ENCODE measurements at regions not wholly inside any gene's neighbourhood (a gene's known extent, or its start where the extent isn't known, plus 50 kb on each side); places are given as distances from the start of the nearest gene placed in this dataset.
"Not testable (repeated sequence)": the region's sequence is repeated elsewhere in the genome, so short reads cannot be mapped to it uniquely, and the experiment has no call there.

GRCh38 chr1:193905288-193906085 is 719.1 kb upstream of the B3GALT2 start:
- DNase-seq (ENCODE audit: low spot score), result no peak

DNA sequence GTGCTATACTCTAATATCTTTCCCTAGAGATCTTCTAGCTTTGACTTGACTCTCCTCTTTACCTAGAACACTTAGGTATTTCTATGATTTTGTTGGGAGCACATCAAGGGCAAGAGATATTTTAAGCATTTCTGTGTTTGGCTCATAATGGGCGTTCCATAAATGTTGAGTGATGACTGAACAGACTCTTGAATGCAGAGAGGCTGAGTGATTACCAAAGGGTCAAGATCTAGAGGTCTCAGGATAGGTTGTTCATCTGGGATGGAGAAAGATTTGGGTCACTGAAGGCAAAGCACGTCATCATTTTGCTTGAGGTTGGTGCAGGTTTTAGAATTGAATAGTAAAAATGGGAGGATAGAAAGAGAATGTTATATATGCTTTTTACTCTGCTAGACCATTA is 705.4 kb upstream of the B3GALT2 start:
- DNase-seq (ENCODE audit: low spot score), result no peak

- no peak for DNase-seq (ENCODE audit: low spot score)
Measured at GRCh38 chr1:193890935-193891334, 704.5 kb upstream of the B3GALT2 start.

DNA sequence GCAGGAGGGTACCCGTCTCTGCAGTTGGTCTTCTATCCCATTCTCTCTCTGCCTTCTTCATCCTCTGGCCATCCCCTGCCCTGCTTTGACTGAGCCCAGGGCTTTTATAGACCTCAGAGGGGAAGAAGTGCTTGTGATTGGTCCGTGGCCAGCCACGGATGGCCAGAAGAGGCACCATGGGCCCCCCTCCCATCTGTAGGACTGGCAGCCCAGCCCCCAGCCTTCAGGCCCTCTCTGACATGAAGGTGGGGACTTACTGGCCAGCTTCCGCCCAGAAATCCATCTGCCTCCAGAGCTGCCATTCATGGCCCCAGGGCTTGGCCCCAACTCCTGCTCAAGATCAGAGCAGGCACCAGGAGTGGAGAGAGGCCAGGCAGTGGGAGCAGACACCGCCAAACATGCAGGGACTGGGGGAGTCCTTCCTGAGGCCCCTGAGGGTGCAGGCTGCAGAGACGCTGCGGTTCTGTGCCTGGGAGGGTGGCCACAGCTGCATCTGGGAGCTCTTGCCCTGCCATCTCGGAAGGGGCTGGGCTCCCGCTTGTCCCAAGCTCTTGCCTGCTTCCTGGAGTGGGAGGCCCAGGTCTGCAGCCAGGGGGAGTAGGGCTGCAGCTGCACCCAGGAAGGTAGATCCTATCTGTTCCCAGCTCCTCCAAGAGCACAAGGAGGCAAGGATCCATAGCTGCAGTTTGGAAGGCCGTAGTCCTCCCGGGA is 698.6 kb upstream of the B3GALT2 start:
- DNase-seq (ENCODE audit: low spot score), result no peak

DNA sequence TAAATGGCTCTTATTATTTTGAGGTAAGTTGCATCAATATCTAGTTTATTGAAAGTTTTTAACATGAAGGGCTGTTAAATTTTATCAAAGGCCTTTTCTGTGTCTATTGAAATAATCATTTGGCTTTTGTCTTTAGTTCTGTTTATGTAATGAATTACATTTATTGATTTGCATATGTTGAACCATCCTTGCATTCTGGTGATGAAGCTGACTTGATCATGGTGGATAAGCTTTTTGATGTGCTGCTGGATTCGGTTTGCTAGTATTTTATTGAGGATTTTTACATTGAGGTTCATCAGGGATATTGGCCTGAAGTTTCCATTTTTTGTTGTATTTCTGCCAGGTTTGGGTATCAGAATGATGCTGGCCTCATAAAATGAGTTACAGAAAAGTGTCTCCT is 691.5 kb upstream of the B3GALT2 start:
- DNase-seq (ENCODE audit: low spot score), result not testable (repeated sequence)

GRCh38 chr1:193868425-193868824 is 682.0 kb upstream of the B3GALT2 start:
- DNase-seq (ENCODE audit: low spot score), result no peak

- no peak for DNase-seq (ENCODE audit: low spot score)
Measured at GRCh38 chr1:193856261-193856660, 669.8 kb upstream of the B3GALT2 start.

- no peak for DNase-seq (ENCODE audit: low spot score)
Measured at GRCh38 chr1:193850745-193851144, 664.3 kb upstream of the B3GALT2 start.

GRCh38 chr1:193846876-193847604 is 660.6 kb upstream of the B3GALT2 start:
- no peak for DNase-seq (ENCODE audit: low spot score)

DNA sequence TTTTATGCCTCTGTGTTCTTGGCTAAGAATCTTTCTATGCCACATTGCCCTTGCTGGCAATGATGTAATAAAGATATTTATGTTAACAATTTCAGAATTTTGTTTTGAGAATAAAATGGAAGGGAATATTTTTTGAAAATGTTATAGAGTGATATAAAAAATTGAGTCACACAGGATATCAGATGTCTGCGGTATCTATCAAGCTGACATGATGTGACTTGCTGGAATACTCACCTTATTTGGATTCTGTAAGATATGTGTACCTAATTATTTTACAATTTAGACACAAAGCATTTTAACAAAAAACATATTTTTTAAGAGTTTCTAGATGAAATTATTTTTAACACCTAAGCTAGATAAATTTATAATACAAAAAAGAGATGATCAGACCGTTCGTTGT is 660.0 kb upstream of the B3GALT2 start:
- DNase-seq (ENCODE audit: low spot score), result no peak

DNA sequence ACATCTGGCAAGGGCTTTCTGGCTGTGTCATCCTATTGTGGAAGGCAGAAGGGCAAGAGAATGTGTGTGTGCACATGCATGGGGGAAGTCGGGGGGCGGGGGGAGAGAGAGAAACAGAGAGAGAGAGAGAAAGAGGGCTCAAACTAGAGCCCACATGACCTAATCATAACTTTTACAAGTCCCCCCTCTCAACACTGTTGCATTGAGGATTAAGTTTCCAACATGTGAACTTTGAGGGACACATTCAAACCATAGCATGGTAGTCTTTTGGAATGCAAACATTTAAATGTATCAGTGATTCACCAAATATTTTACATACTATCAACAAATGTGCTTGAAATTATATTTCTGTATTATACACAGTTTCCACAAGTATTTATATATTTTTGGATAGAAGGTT is 655.4 kb upstream of the B3GALT2 start:
- DNase-seq (ENCODE audit: low spot score), result no peak

- no peak for DNase-seq (ENCODE audit: low spot score)
Measured at GRCh38 chr1:193831465-193831864, 645.1 kb upstream of the B3GALT2 start.

DNA sequence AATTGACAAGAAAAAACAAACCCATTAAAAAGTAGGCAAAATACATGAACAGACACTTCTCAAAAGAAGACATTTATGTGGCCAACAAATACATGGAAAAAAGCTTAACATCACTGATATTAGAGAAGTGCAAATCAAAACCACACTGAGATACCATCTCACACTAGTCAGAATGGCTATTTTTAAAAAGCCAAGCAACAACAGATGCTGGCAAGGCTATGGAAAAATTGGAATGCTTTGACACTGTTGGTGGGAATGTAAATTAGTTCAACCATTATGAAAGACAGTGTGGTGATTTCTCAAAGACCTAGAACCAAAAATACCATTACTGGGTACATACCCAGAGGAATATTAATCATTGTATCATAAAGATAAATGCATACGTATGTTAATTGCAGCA is 641.1 kb upstream of the B3GALT2 start:
- no peak for DNase-seq (ENCODE audit: low spot score)

DNA sequence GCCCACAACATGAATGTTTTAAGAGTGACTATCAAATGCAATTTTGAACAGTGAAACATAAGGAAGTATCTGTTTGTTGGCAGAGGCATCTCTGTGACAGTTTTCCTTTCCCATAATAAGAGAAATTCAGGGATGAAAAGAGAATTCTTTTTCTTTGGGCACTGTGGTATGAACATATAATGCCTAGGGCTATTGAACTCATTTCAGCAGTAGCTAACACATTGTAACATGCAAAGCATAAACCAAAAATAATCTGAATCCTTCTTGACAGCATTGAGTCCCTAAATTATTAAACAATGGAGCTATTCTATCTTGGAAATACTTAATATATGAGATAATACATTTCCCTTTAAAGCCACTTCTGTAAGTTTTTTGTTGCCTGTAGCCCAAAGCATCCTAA is 633.0 kb upstream of the B3GALT2 start:
- DNase-seq (ENCODE audit: low spot score), result no peak

DNA sequence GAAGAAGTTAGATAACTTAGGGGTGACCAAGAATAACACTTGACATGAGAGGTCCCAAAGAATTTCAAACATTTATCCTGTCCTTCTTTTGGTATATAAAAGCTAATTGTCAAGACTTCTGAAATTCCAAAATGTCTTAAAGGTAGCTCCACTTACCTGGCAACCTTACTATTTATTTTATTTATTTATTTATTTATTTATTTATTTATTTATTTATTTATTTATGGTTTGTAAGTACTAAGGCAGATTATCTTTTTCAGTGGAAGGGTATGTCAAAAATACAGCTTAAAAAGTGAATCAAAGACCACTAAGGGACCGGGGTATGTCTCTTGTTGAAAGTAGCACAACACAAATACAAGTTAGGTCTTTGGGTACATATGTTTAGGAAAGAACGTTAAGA is 620.8 kb upstream of the B3GALT2 start:
- DNase-seq (ENCODE audit: low spot score), result no peak

DNA sequence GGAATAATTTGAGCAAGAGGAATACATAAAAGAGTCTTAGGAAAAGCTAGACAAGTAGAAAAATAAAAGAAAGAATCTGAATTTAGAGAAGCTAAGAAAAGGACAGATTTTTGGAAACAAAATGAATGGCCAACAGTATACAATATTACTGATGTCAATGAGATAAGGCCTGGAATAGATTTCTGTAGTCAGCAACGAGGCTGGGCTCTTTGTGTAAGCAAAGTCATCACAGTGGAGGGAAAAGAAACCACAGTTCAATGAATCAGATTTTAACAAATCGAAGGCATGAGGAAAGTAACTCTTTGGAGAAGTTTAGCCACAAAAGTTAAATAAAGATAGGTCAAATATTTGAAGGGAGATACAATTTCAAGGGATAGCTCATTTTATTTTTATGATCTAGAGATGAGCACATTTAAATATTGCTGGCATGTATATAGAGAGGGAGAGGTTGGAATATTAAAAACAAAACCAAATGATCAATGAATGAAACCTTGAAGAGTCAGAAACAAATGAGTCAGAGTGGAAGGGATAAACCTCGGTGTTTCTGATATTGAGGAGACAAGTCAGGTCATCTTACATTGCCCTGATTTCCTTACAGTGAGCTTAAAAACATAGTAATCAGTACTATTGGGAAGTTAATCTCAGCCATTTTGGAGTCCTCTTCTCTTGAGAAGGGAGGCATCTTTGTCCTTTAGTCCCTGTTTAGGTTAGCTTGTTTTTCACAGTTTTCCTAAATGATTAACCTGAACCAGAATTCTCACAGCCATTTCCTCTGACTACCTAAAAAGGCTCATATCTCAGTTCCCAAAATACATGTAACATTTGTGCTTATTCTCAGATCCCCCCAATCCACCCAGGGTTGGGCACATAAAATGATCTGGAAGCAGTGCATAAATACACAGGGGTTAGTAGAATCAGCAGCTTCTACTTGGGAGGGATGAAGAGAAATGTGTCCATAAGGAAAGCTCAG is 620.0 kb upstream of the B3GALT2 start:
- no peak for DNase-seq (ENCODE audit: low spot score)

- DNase-seq (ENCODE audit: low spot score), result no peak
Measured at GRCh38 chr1:193799948-193800690, 613.7 kb upstream of the B3GALT2 start.

GRCh38 chr1:193799371-193799770 is 613.0 kb upstream of the B3GALT2 start:
- no peak for DNase-seq (ENCODE audit: low spot score)

DNA sequence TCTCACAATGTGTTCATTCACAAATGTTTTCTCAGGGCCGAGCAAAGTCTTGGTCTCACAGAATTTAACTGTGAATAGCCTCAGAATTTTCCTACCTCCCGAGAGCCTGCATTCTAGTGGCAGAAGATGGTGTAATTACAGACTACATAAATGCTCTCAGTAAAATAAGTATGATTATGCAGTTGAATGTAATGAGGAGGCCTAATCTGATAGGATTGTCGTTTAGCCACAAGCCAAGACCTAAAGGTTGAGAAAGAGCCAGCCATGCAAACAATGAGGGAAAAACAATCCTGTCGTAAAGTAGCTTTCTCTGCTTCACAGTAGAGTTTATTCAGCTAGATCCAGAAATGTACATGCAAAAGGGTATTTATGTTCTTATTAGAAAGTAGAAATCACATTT is 607.8 kb upstream of the B3GALT2 start:
- DNase-seq (ENCODE audit: low spot score), result no peak

DNA sequence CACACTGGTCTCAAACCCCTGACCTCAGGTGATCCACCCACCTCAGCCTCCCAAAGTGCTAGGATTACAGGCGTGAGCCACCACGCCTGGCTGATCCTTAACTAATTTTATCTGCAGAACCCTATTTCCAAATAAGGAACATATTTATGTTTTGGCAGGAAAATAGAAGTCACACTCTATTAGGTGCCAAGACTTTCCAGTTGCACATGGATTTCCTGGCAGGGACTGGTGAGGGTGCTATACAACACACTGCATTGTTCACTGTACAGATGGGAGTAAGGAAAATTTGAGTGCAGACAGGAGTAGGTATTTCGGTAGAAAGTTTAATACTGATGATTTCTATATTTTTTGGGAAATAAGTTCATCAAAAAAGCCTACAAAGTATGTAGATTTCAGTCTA is 605.3 kb upstream of the B3GALT2 start:
- no peak for DNase-seq (ENCODE audit: low spot score)

DNA sequence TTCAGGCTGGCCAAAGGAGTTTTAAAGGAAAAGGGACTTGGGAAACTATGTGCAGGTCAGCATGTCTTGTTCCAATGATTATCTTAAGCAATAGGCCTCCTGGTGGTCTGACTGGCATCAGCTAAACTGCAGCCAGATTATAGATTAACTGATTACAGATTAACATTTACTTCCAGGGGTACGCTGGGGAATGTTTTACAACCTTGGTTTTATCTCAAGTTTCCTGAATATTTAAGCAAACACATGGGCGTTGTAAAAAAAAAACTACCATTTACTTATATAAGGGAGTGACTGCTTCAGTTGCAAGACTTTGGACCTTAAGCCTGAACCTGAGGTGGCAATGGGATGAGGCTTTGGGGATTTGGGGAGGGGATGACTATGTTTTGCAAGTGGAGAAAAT is 600.6 kb upstream of the B3GALT2 start:
- DNase-seq (ENCODE audit: low spot score), result no peak
